ENCODE measurements at regions not wholly inside any gene's neighbourhood (a gene's known extent, or its start where the extent isn't known, plus 50 kb on each side); places are given as distances from the start of the nearest gene placed in this dataset.
"Not testable (repeated sequence)": the region's sequence is repeated elsewhere in the genome, so short reads cannot be mapped to it uniquely, and the experiment has no call there.

DNA sequence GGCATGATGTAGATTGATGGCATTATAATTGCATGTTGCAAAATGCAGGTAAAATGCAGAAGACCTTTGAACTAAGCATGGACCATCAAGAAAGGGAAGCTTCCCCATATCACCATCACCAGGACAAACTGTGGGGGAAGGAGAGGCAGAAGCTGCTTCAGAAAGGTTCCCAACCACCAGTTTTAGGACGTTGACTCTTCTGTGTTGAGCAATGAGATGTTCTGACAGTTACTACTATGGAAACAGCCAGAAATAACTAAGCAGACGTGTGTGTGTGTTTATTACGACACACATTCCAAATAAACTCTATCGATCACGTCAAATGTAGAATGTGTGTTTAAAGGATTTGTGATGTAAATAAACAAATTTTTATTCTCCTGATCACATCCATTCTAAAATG is 110.2 kb upstream of the PLD5 start:
- Histone ChIP-seq H3K4me3 (ENCODE audit: insufficient read depth, low read depth, low read length) (no peak overlapping the region), H3K36me3 (replicated peaks; ENCODE audit: control insufficient read depth, insufficient read depth, low read length) (no peaks in the 10 kb centered on the region), H3K27me3 (ENCODE audit: control insufficient read depth, insufficient read depth, low read length) (no peaks in the 10 kb centered on the region)
- no peak for DNase-seq

DNA sequence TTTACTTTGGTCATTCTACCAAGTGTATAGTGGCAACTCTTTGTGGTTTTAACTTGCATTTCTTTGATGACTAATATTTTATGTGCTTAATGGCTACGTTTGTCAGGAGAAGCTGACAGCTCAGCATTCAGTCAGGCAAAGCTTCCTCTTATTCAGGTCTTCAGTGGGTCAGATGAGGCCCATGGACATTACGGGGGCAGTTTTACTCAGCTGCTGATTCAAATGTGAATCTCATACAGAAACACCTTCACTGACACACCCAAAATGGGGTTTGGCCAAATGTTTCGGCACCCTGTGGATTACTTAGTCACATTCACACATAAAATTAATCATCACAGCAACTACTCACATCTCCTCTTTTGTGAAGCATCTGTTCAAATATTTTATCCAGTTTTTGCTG is 104.9 kb upstream of the PLD5 start:
- no peak for DNase-seq
- Histone ChIP-seq H3K36me3 (replicated peaks; ENCODE audit: control insufficient read depth, insufficient read depth, low read length) (no peaks in the 10 kb centered on the region), H3K4me3 (ENCODE audit: insufficient read depth, low read depth, low read length) (no peak overlapping the region), H3K27me3 (ENCODE audit: control insufficient read depth, insufficient read depth, low read length) (no peaks in the 10 kb centered on the region)

DNA sequence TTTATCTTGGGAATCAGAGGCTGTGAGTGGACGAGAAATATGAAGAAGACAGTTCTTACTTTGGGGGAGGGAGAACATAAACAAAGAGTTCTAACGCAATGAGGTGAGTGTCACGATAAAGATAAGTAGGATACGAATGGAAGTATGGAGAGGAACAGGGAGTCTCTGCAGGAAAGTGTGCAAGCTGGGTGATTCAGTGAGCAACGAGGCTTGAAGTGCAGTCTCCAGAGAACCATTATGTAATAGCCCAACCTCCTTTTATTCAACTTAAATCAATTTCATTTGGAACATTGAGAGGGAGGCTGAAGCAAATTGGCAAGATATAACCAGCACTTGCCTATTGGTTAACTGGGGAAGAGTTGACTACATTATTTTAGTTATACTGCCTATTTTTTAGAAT is 99.3 kb upstream of the PLD5 start:
- H3K36me3 ChIP-seq (replicated peaks; ENCODE audit: control insufficient read depth, insufficient read depth, low read length), result no peaks in the 10 kb centered on the region
- no peak for DNase-seq
- H3K4me3 ChIP-seq (ENCODE audit: insufficient read depth, low read depth, low read length), result no peak overlapping the region
- no peaks in the 10 kb centered on the region for H3K27me3 ChIP-seq (ENCODE audit: control insufficient read depth, insufficient read depth, low read length)

DNA sequence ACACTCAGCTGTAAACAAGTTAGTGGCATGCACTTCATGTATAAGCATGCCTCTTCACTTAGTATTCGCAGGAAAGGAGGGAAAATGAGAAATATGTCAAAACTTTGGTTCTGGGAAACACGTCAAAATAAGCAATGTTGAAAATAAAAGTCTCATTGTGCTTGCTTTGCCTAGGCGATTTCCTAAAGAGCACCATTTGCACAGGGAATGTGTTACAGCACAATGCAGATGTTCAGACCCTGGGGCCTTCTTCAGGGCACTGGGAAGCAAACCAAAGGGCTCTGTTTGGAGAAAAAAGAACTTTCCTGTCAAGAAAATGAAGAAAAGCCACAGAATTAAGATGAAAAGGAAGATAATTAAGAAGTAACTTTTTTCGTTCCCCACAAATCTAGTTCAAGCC is 98.6 kb upstream of the PLD5 start:
- no peak for DNase-seq
- H3K4me3 ChIP-seq (ENCODE audit: insufficient read depth, low read depth, low read length), result no peak overlapping the region
- H3K36me3 ChIP-seq (replicated peaks; ENCODE audit: control insufficient read depth, insufficient read depth, low read length), result no peaks in the 10 kb centered on the region
- H3K27me3 ChIP-seq (ENCODE audit: control insufficient read depth, insufficient read depth, low read length), result no peaks in the 10 kb centered on the region

DNA sequence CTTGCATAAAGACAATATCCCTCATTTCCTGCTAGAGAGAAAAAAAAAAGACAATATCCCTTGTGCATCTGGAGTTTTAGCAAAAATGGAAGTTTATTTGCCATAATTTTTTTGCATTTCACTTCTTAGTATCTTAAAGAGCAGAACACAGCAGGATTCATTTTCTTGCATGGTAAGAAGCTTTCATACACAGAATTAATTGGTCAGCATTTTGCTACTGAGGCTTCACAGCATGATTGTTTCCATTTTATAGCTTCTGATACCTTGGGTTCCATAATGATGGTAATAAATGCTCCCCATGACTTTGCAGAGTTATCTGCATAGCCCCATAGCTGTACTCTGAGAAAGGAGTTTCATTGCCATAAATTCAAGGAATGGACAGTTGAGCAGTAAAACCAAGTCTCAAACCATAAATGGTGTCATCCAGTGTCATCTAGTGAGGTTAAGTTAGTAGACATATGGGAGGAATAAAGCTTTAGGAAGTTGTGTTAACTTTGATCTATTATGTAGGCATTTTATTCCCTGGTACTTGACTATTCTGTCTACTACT is 88.8 kb upstream of the PLD5 start:
- Histone ChIP-seq H3K36me3 (replicated peaks; ENCODE audit: control insufficient read depth, insufficient read depth, low read length) (no peaks in the 10 kb centered on the region), H3K27me3 (ENCODE audit: control insufficient read depth, insufficient read depth, low read length) (no peaks in the 10 kb centered on the region; the same call in 1 of the 2 replicates), H3K4me3 (ENCODE audit: insufficient read depth, low read depth, low read length) (no peak overlapping the region)
- DNase-seq, result no peak

DNA sequence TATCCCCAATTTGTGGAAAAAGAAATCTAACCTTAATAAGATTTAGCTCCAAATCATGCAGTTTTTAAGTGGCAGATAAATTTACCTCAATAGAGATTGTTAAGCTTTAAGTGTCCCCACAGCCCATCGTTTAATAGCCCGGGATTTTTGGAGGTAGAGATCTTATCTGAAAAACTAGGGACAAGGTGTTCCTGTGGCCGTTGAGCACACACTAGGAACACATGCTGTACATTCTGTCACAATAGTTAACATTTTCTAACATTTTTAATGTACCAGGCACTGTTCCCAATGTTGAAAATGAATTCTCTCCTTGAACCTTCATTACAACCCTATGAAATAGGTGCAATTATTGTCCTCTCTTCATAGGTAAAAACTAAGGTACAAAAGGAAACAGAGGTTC is 85.7 kb upstream of the PLD5 start:
- Histone ChIP-seq H3K36me3 (replicated peaks; ENCODE audit: control insufficient read depth, insufficient read depth, low read length) (no peaks in the 10 kb centered on the region), H3K4me3 (ENCODE audit: insufficient read depth, low read depth, low read length) (no peak overlapping the region), H3K27me3 (ENCODE audit: control insufficient read depth, insufficient read depth, low read length) (no peaks in the 10 kb centered on the region; the same call in 1 of the 2 replicates)
- DNase-seq, result no peak

DNA sequence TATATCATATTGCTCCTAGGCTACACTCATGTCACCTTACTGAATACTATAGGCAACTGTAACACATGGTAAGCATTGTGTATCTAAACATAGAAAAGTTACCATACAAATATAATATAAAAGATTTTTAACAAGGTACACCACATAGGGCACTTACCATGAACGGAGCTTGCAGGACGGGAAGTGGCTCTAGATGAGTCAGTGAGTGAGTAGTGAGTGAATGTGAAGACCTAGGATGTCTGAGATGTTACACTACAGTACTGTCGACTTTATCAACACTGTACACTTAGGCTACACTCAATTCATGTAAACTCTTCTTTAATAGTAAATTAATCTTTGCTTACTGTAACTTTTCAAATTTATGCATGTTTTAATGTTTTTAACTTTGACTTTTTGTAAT is 81.0 kb upstream of the PLD5 start:
- H3K36me3 ChIP-seq (replicated peaks; ENCODE audit: control insufficient read depth, insufficient read depth, low read length), result no peaks in the 10 kb centered on the region

DNA sequence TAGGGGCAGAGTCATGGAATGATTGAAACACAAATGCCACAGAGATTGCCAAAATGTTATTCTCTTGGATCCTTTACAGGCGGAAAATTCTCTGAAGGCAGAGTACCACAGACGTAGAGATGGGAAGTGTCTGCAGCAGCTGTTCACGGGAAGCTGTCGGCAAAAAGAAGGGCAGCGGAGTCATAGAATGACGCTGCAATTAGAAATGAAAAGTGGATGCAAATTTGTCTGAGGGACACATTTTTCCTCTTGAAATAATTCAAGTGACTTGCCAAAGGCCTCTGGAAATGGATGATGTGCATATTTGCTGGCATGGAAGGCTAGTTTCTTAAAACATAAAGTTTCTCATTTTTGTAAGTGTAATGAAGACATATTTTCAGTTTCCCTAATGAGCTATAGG is 77.5 kb upstream of the PLD5 start:
- Histone ChIP-seq H3K36me3 (replicated peaks; ENCODE audit: control insufficient read depth, insufficient read depth, low read length) (no peaks in the 10 kb centered on the region), H3K27me3 (ENCODE audit: control insufficient read depth, insufficient read depth, low read length) (no peaks in the 10 kb centered on the region), H3K4me3 (ENCODE audit: insufficient read depth, low read depth, low read length) (no peak overlapping the region)
- DNase-seq, result no peak

More for the DNA sequence above, 81.0 kb upstream of the PLD5 start:
- Histone ChIP-seq H3K4me3 (ENCODE audit: insufficient read depth, low read depth, low read length) (no peak overlapping the region), H3K27me3 (ENCODE audit: control insufficient read depth, insufficient read depth, low read length) (no peaks in the 10 kb centered on the region)
- no peak for DNase-seq

DNA sequence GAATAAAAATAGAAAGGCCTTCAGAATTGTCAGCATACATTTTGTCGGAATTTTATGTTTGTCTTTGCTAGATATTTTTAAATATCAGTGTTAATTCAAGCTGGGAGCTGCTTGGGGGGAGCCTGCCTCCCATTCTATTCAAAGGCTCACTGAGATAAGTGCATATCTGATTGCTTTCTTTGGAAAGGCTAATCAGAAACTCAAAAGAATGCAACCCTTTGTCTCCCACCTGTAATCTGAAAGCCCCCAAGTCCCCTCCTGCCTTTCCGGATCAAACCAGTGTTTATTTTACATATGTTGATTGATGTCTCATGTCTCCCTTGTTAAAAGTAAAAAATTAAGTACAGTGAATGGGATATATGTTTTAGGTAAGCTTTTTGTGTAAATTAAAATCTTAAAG is 69.3 kb upstream of the PLD5 start:
- H3K4me3 ChIP-seq (ENCODE audit: insufficient read depth, low read depth, low read length); DNase-seq; H3K36me3 ChIP-seq (replicated peaks; ENCODE audit: control insufficient read depth, insufficient read depth, low read length); H3K27me3 ChIP-seq (ENCODE audit: control insufficient read depth, insufficient read depth, low read length): not testable (repeated sequence)

DNA sequence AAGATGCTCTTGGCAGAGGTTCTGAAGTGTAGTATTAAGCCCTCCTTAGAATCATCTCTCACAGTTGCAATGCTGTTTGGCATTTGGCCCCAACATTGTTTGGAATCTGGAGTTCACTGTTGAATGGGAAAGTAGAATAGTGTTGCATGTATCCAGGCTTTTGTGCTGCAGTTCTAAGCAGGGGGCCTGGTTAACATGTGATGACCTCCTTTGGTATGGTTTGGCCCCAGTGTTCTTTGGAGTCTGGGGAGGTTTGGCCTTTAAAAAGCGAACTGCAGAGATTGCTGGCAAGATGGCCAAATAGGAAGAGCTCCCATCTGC is 61.8 kb upstream of the PLD5 start:
- H3K4me3 ChIP-seq (ENCODE audit: insufficient read depth, low read depth, low read length), result no peak overlapping the region
- no peak for DNase-seq
- no peaks in the 10 kb centered on the region for H3K27me3 ChIP-seq (ENCODE audit: control insufficient read depth, insufficient read depth, low read length)
- H3K36me3 ChIP-seq (replicated peaks; ENCODE audit: control insufficient read depth, insufficient read depth, low read length), result no peaks in the 10 kb centered on the region

DNA sequence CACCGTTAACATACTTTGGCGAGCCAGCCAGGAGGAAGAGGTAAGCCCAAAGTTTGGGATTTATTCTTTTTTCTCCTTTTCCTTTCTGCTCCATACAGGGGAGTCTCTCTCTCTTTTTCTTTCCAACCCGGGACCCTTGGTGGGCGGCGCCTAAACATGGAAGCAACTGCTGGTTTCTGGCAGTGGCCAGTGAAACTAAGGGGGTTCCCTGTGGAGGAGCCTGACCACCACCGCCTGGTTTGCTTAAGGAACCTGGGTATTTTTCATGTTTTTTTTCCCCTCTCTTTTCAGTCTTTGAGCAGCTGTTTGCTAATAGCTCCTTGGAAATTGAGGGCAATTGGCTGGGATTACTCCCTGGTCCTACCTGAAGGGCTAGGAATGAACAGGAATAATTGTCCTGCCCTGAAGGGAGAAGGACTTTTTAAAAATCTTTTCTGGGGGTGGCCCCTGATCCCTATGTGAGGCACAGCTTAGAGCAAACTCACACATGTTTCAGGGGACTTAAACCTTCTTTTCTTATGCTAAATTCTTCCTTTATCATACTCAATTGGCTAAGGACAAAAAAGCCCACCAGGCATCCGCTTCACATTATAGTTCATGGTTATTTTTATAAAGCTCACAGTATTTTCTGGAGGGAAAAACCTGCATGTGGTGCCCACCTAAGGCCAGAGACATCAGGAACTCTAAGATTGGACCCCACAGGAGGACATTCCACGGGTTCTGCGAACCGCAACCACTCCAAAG is 61.3 kb upstream of the PLD5 start:
- DNase-seq, result peak; percentile 43
- Histone ChIP-seq H3K27me3 (ENCODE audit: control insufficient read depth, insufficient read depth, low read length) (no peaks in the 10 kb centered on the region), H3K4me3 (ENCODE audit: insufficient read depth, low read depth, low read length) (no peak overlapping the region), H3K36me3 (replicated peaks; ENCODE audit: control insufficient read depth, insufficient read depth, low read length) (no peaks in the 10 kb centered on the region)

DNA sequence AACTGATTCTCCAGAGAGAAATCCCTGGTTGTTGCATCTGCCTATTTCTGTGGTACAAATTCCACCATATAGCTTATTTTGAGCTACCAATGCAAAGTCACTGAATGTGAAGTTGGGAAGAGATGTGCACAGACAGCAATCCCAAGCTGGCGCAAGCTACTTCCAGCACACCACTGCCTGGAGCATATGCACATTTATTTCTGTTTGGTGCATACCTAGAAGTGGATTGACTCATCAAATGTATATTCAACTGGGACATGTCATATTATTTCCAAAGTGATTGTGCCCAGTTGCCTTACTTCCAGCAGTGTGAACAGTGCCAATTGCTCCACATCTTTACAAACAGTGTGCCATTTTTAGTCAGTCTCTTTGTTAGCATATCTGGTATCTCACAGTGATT is 58.2 kb upstream of the PLD5 start:
- Histone ChIP-seq H3K27me3 (ENCODE audit: control insufficient read depth, insufficient read depth, low read length) (no peaks in the 10 kb centered on the region), H3K36me3 (replicated peaks; ENCODE audit: control insufficient read depth, insufficient read depth, low read length) (no peaks in the 10 kb centered on the region), H3K4me3 (ENCODE audit: insufficient read depth, low read depth, low read length) (no peak overlapping the region)
- no peak for DNase-seq

DNA sequence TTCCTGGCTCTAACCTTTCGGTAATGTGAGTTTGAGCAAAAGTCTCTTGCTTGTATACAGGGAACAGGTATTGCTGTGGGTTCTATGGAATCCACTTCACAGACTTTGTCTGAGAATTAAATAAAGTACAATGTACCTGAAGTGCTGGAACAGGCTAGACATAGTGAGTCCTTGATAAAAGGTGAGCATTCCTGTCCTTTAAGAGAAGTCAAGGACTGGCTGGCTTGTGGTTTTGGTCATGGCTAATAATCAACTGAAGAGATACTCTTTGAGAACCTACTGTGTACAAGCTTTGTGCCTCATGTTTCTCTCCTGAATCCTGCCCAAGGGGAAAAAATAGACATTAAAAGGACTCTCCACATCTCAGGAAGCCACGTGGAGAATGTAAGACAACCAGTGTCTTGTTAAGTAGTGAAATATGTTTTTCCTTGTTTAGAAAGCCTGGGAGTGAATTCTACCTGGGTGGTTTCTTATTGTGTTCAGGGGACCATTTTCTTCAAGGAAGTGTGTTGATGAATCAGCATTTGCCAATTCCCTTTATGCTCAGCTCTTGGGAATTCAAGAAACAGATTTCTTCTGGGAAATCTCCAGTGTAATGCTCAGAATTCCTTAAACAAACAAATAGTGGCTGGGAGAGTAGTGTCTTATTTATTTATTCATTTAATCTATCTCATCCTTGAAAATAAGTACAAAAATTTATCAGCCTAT is 55.2 kb upstream of the PLD5 start:
- Histone ChIP-seq H3K36me3 (replicated peaks; ENCODE audit: control insufficient read depth, insufficient read depth, low read length) (no peaks in the 10 kb centered on the region), H3K27me3 (ENCODE audit: control insufficient read depth, insufficient read depth, low read length) (no peaks in the 10 kb centered on the region), H3K4me3 (ENCODE audit: insufficient read depth, low read depth, low read length) (no peak overlapping the region)
- DNase-seq, result no peak

Data from H7 (cell line).